HG03103 (cell line): ENCODE measurements at regions not wholly inside any gene's neighbourhood (a gene's known extent, or its start where the extent isn't known, plus 50 kb on each side); places are given as distances from the start of the nearest gene placed in this dataset.
"Not testable (repeated sequence)": the region's sequence is repeated elsewhere in the genome, so short reads cannot be mapped to it uniquely, and the experiment has no call there.

Experiments
- ATAC-seq: cut with Tn5 transposase; IDR thresholded peaks from one replicate; pipeline ENCODE4 v1.9.1; 2021; ENCODE audit warnings: low read depth; ENCODE audit not compliant: unreplicated experiment

DNA sequence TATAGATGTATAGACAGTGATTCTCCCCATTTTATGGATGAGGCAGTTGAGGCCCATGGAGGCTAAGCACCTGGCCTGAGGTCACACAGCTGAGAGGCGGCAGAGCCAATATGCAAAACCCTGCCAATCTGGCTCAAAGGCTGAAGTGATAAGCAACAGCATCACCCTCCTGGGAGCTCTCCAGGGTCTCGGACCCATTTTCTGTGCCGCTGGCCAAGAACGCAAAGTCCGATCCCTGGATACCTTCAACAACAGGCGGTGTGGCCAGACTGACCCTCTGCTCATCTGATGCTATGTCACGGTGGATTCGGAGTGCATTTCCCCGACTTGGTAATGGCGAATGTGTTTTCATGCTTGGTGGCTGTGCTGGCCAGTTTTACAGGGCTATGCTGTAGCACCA is 595.0 kb downstream of the TBC1D22A start:
- no peak for ATAC-seq

- ATAC-seq, result no peak
These were observed 594.6 kb downstream of the TBC1D22A start for GRCh38 chr22:47357086-47357485.

- ATAC-seq, result no peak
These were observed 594.1 kb downstream of the TBC1D22A start for GRCh38 chr22:47356511-47357011.

GRCh38 chr22:47355776-47356510 is 593.5 kb downstream of the TBC1D22A start:
- ATAC-seq, result no peak

- ATAC-seq, result no peak
These were observed 592.9 kb downstream of the TBC1D22A start for GRCh38 chr22:47355388-47355725.

- no peak for ATAC-seq
These were observed 592.4 kb downstream of the TBC1D22A start for GRCh38 chr22:47354668-47355387.

- ATAC-seq, result no peak
These were observed 590.7 kb downstream of the TBC1D22A start for GRCh38 chr22:47352920-47353700.

- no peak for ATAC-seq
These were observed 589.6 kb downstream of the TBC1D22A start for GRCh38 chr22:47351836-47352579.

DNA sequence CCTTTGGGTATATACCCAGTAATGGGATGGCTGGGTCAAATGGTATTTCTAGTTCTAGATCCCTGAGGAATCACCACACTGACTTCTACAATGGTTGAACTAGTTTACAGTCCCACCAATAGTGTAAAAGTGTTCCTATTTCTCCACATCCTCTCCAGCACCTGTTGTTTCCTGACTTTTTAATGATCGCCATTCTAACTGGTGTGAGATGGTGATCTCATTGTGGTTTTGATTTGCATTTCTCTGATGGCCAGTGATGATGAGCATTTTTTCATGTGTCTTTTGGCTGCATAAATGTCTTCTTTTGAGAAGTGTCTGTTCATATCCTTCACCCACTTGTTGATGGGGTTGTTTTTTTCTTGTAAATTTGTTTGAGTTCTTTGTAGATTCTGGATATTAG is 583.8 kb downstream of the TBC1D22A start:
- ATAC-seq, result not testable (repeated sequence)

DNA sequence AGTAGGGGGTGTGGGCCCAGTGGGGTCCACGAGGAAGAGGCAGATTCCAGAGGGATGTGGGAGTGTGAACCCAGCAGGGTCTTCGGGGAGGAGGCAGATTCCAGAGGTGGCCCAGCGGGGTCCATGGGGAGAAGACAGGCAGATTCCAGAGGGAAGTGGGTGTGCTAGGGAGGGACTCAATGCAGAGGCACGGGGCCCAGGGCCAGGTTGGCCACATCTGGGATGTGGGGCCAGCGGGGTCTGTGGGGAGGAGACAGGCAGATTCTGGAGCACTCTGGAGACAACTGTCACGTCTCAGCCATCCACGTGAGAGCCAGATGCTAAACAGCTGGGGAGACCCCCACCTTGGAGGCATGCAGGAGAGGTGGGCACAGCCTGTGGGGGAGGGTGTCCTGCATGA is 582.6 kb downstream of the TBC1D22A start:
- ATAC-seq, result no peak

DNA sequence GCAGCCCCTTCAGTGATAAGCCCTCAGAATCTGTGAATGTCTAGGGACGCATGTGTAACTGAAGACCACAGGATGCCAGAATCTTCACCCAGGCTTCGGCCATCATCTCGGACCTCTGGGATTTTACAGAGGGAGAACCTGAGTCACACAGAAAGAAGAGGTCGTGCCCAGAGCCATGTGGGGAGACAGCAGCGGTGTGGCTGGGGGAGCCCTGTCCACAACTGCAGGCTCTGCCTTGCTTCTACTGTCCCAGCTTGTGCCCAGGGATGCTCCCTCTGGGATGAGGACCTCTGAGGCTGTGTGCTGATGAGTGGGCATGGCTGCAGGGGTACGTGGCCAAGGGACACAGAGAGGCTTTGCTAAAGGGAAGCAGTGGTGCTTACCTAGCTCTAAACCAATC is 582.0 kb downstream of the TBC1D22A start:
- ATAC-seq, result no peak

GRCh38 chr22:47343611-47344010 is 581.2 kb downstream of the TBC1D22A start:
- ATAC-seq, result no peak

DNA sequence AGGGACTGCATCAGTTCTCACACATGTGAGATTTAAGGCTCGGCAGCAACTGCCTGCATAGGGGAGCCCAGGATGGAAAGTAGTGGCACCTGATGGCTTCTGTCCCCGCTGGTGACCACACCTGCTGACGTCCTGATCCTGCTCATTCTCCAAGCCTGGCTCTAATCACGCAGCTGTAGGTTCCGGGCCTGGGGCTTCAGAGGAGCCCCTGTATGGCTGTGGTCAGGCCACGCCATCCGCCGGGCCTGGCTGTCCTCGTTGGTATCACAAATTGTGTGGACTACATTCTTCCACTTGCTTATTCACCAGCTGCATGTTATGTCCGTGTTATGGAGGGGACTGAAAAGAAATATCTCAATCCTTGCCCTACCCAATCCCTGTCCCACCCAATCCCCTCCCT is 580.0 kb downstream of the TBC1D22A start:
- ATAC-seq, result no peak

DNA sequence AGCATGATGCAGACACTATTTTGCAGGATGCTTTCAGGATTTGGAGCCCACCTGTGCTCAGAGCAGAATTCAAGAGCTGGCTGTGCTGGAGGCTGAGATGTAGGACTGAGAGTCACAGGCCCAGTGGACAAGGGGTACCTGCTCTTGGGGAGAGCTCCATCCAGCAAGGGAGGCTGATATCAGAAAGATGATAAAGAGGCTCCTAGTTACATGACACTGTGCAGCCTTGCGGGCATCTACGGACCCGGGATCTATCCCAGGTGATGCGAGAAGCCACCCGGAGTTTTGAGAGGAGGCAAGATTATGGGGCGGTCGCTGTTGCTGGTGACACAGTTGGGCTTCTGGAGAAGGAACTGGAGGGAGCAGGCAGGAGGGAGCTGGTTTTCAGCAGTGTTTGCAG is 579.0 kb downstream of the TBC1D22A start:
- ATAC-seq, result no peak

GRCh38 chr22:47340851-47341436 is 578.5 kb downstream of the TBC1D22A start:
- ATAC-seq, result no peak

GRCh38 chr22:47337161-47337621 is 574.7 kb downstream of the TBC1D22A start:
- no peak for ATAC-seq

- ATAC-seq, result no peak
These were observed 573.5 kb downstream of the TBC1D22A start for GRCh38 chr22:47335958-47336357.

DNA sequence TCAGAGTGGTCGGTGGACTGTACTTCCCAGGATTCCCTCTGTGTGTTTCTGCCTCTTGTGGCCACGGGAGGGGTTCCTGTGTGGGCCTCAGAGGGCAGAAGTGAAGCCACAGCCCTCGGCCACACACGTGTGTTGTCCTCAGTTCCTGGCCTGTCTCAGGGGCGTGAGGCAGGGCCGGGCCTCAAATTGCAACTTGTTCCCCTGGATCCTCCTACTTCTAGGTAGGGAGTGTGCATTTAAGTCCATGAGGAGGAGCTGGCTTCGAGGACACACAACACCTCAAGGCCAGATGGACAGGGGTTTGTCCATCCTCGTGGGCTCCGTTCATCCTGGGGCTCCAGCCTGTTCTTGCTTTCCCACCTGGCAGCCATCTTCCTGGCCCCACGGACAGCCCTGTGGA is 573.0 kb downstream of the TBC1D22A start:
- no peak for ATAC-seq

DNA sequence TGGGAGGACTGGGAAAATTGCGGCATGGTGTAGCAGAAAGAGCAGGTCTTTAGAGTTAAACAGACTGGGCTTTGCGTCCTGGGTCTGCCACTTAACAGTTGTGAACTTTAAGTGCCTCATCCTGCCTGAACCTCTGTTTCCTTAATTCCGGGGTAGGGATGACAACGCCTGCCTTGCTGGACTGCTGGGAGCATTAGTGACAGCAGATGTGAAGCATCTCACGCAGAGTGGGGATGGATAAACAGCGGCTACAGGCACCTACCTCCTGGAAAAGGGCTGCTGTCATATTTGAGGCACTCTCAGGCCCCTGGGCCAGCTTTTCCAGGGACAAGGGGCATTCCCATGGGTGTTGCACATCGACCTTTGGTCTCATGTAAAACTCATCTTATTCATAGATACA is 572.2 kb downstream of the TBC1D22A start:
- ATAC-seq, result no peak

- ATAC-seq, result no peak
These were observed 571.2 kb downstream of the TBC1D22A start for GRCh38 chr22:47333625-47334024.
